SJSA1 (cell line): ENCODE measurements at regions not wholly inside any gene's neighbourhood (a gene's known extent, or its start where the extent isn't known, plus 50 kb on each side); places are given as distances from the start of the nearest gene placed in this dataset.

Experiments used
- DNase-seq, 2 experiments: peaks; one replicate each; pipeline ENCODE4 v3.0.0-alpha.2; 2015 to 2020; ENCODE audit warnings: low spot score in 2 of 2, low read depth in 1 of 2
- H3K27ac ChIP-seq: fragments of 250-450 bp; sonication (Bioruptor Pico); 2 replicates; pipeline ENCODE4 v1.5.1; 2020; ENCODE audit warnings: mild to moderate bottlenecking, moderate library complexity
- H3K27me3 ChIP-seq: fragments of 250-450 bp; sonication (Bioruptor Pico); replicated peaks from 2 replicates; pipeline ENCODE4 v1.5.1; 2020; ENCODE audit warnings: mild to moderate bottlenecking, moderate library complexity
- H3K36me3 ChIP-seq: fragments of 250-450 bp; sonication (Bioruptor Pico); 2 replicates; pipeline ENCODE4 v1.5.1; 2020; ENCODE audit warnings: mild to moderate bottlenecking
- H3K4me1 ChIP-seq: fragments of 250-450 bp; sonication (Bioruptor Pico); replicated peaks from 2 replicates; pipeline ENCODE4 v1.6.1; 2021; ENCODE audit warnings: mild to moderate bottlenecking
- H3K4me3 ChIP-seq: fragments of 250-450 bp; sonication (Bioruptor Pico); 2 replicates; pipeline ENCODE4 v1.5.1; 2020; ENCODE audit warnings: mild to moderate bottlenecking
- H3K9me3 ChIP-seq: fragments of 250-450 bp; sonication (Bioruptor Pico); replicated peaks from 2 replicates; pipeline ENCODE4 v1.5.1; 2020; ENCODE audit warnings: mild to moderate bottlenecking

- Histone ChIP-seq H3K27me3 (no peaks in the 10 kb centered on the region), H3K36me3 (no peaks in the 10 kb centered on the region), H3K4me1 (no peaks in the 10 kb centered on the region), H3K27ac (no peak overlapping the region), H3K9me3 (no peaks in the 10 kb centered on the region), H3K4me3 (no peak overlapping the region)
- no peak for DNase-seq
Measured at GRCh38 chrX:45344594-45344993, 143.9 kb upstream of the DIPK2B start.

- Histone ChIP-seq H3K27me3 (no peaks in the 10 kb centered on the region), H3K4me1 (no peaks in the 10 kb centered on the region), H3K9me3 (no peaks in the 10 kb centered on the region), H3K27ac (no peak overlapping the region), H3K36me3 (no peaks in the 10 kb centered on the region), H3K4me3 (no peak overlapping the region)
- DNase-seq = no peak
Measured at GRCh38 chrX:45329217-45329616, 128.5 kb upstream of the DIPK2B start.

- H3K36me3 ChIP-seq = no peaks in the 10 kb centered on the region
- H3K4me1 ChIP-seq = no peaks in the 10 kb centered on the region
- no peaks in the 10 kb centered on the region for H3K9me3 ChIP-seq
- no peak overlapping the region for H3K27ac ChIP-seq
- no peak for DNase-seq
- no peaks in the 10 kb centered on the region for H3K27me3 ChIP-seq
- no peak overlapping the region for H3K4me3 ChIP-seq
Measured at GRCh38 chrX:45324941-45325340, 124.3 kb upstream of the DIPK2B start.

- no peaks in the 10 kb centered on the region for H3K27me3 ChIP-seq
- no peaks in the 10 kb centered on the region for H3K9me3 ChIP-seq
- H3K4me3 ChIP-seq = no peak overlapping the region
- no peaks in the 10 kb centered on the region for H3K4me1 ChIP-seq
- DNase-seq = no peak
- H3K36me3 ChIP-seq = no peaks in the 10 kb centered on the region
- H3K27ac ChIP-seq = no peak overlapping the region
Measured at GRCh38 chrX:45323387-45323786, 122.7 kb upstream of the DIPK2B start.

GRCh38 chrX:45322820-45323219 is 122.1 kb upstream of the DIPK2B start:
- Histone ChIP-seq H3K36me3 (no peaks in the 10 kb centered on the region), H3K4me1 (no peaks in the 10 kb centered on the region), H3K27ac (no peak overlapping the region), H3K4me3 (no peak overlapping the region), H3K27me3 (no peaks in the 10 kb centered on the region), H3K9me3 (no peaks in the 10 kb centered on the region)
- no peak for DNase-seq

GRCh38 chrX:45322382-45322781 is 121.7 kb upstream of the DIPK2B start:
- Histone ChIP-seq H3K4me1 (no peaks in the 10 kb centered on the region), H3K9me3 (no peaks in the 10 kb centered on the region), H3K36me3 (no peaks in the 10 kb centered on the region), H3K27ac (no peak overlapping the region), H3K4me3 (no peak overlapping the region), H3K27me3 (no peaks in the 10 kb centered on the region)
- peak; percentile 32 to 45 for DNase-seq

- DNase-seq = no peak
- Histone ChIP-seq H3K27me3 (no peaks in the 10 kb centered on the region), H3K9me3 (no peaks in the 10 kb centered on the region)
Measured at GRCh38 chrX:45320191-45320590, 119.5 kb upstream of the DIPK2B start.

GRCh38 chrX:45309801-45310200 is 109.1 kb upstream of the DIPK2B start:
- H3K9me3 ChIP-seq = no peaks in the 10 kb centered on the region
- DNase-seq = no peak
- H3K27me3 ChIP-seq = no peaks in the 10 kb centered on the region
- H3K4me1 ChIP-seq = no peaks in the 10 kb centered on the region
- H3K36me3 ChIP-seq = no peaks in the 10 kb centered on the region
- no peak overlapping the region for H3K27ac ChIP-seq
- H3K4me3 ChIP-seq = no peak overlapping the region

More at GRCh38 chrX:45320191-45320590, 119.5 kb upstream of the DIPK2B start:
- H3K4me1 ChIP-seq = no peaks in the 10 kb centered on the region
- no peak overlapping the region for H3K4me3 ChIP-seq
- no peaks in the 10 kb centered on the region for H3K36me3 ChIP-seq
- H3K27ac ChIP-seq = no peak overlapping the region

GRCh38 chrX:45309096-45309495 is 108.4 kb upstream of the DIPK2B start:
- no peaks in the 10 kb centered on the region for H3K27me3 ChIP-seq
- H3K4me1 ChIP-seq = no peaks in the 10 kb centered on the region
- no peak overlapping the region for H3K27ac ChIP-seq
- no peak for DNase-seq
- H3K9me3 ChIP-seq = no peaks in the 10 kb centered on the region
- H3K4me3 ChIP-seq = no peak overlapping the region
- no peaks in the 10 kb centered on the region for H3K36me3 ChIP-seq

- DNase-seq = no peak
- Histone ChIP-seq H3K4me3 (no peak overlapping the region), H3K4me1 (no peaks in the 10 kb centered on the region), H3K36me3 (no peaks in the 10 kb centered on the region), H3K9me3 (no peaks in the 10 kb centered on the region), H3K27me3 (no peaks in the 10 kb centered on the region), H3K27ac (no peak overlapping the region)
Measured at GRCh38 chrX:45306794-45307193, 106.1 kb upstream of the DIPK2B start.

- H3K27ac ChIP-seq = no peak overlapping the region
- no peaks in the 10 kb centered on the region for H3K36me3 ChIP-seq
- no peaks in the 10 kb centered on the region for H3K9me3 ChIP-seq
- DNase-seq = no peak
- H3K27me3 ChIP-seq = no peaks in the 10 kb centered on the region
- H3K4me1 ChIP-seq = no peaks in the 10 kb centered on the region
- no peak overlapping the region for H3K4me3 ChIP-seq
Measured at GRCh38 chrX:45300638-45301037, 100.0 kb upstream of the DIPK2B start.

- Histone ChIP-seq H3K9me3 (no peaks in the 10 kb centered on the region), H3K27me3 (no peaks in the 10 kb centered on the region), H3K36me3 (no peaks in the 10 kb centered on the region), H3K4me3 (no peak overlapping the region), H3K4me1 (no peaks in the 10 kb centered on the region), H3K27ac (no peak overlapping the region)
- no peak for DNase-seq
Measured at GRCh38 chrX:45295259-45295986, 94.7 kb upstream of the DIPK2B start.

GRCh38 chrX:45274576-45274975 is 73.9 kb upstream of the DIPK2B start:
- no peak for DNase-seq
- H3K9me3 ChIP-seq = no peaks in the 10 kb centered on the region
- no peaks in the 10 kb centered on the region for H3K36me3 ChIP-seq
- H3K4me3 ChIP-seq = no peak overlapping the region
- no peak overlapping the region for H3K27ac ChIP-seq
- no peaks in the 10 kb centered on the region for H3K27me3 ChIP-seq
- no peaks in the 10 kb centered on the region for H3K4me1 ChIP-seq

GRCh38 chrX:45267007-45267406 is 66.3 kb upstream of the DIPK2B start:
- Histone ChIP-seq H3K36me3 (no peaks in the 10 kb centered on the region), H3K4me3 (no peak overlapping the region), H3K27me3 (no peaks in the 10 kb centered on the region), H3K9me3 (no peaks in the 10 kb centered on the region), H3K27ac (no peak overlapping the region), H3K4me1 (no peaks in the 10 kb centered on the region)
- DNase-seq = no peak

- no peaks in the 10 kb centered on the region for H3K4me1 ChIP-seq
- no peaks in the 10 kb centered on the region for H3K27me3 ChIP-seq
- H3K9me3 ChIP-seq = no peaks in the 10 kb centered on the region
- no peak overlapping the region for H3K4me3 ChIP-seq
- no peaks in the 10 kb centered on the region for H3K36me3 ChIP-seq
- DNase-seq = no peak
- no peak overlapping the region for H3K27ac ChIP-seq
Measured at GRCh38 chrX:45266456-45266855, 65.8 kb upstream of the DIPK2B start.
